HG02759 (cell line): ENCODE measurements at regions not wholly inside any gene's neighbourhood (a gene's known extent, or its start where the extent isn't known, plus 50 kb on each side); places are given as distances from the start of the nearest gene placed in this dataset.

ENCODE experiments used
- ATAC-seq: cut with Tn5 transposase; IDR thresholded peaks from one replicate; pipeline ENCODE4 v1.9.1; 2021; ENCODE audit warnings: mild to moderate bottlenecking, moderate library complexity; ENCODE audit not compliant: unreplicated experiment

- no peak for ATAC-seq
Measured at GRCh38 chr4:128364565-128364964, 77.0 kb upstream of the PGRMC2 start.

- ATAC-seq = no peak
Measured at GRCh38 chr4:128363966-128364365, 76.4 kb upstream of the PGRMC2 start.

- ATAC-seq = no peak
Measured at GRCh38 chr4:128362760-128363159, 75.1 kb upstream of the PGRMC2 start.

- no peak for ATAC-seq
Measured at GRCh38 chr4:128359422-128359821, 71.8 kb upstream of the PGRMC2 start.

GRCh38 chr4:128358913-128359279 lies 71.3 kb upstream of the PGRMC2 start:
- ATAC-seq = no peak

GRCh38 chr4:128358231-128358912 lies 70.8 kb upstream of the PGRMC2 start:
- no peak for ATAC-seq

GRCh38 chr4:128357286-128357685 lies 69.7 kb upstream of the PGRMC2 start:
- no peak for ATAC-seq

GRCh38 chr4:128355305-128355704 lies 67.7 kb upstream of the PGRMC2 start:
- peak; percentile 70 for ATAC-seq

GRCh38 chr4:128354205-128354821 lies 66.7 kb upstream of the PGRMC2 start:
- no peak for ATAC-seq

- ATAC-seq = no peak
Measured at GRCh38 chr4:128353791-128354190, 66.2 kb upstream of the PGRMC2 start.

GRCh38 chr4:128351502-128351901 lies 63.9 kb upstream of the PGRMC2 start:
- no peak for ATAC-seq

GRCh38 chr4:128350449-128351045 lies 62.9 kb upstream of the PGRMC2 start:
- no peak for ATAC-seq

- ATAC-seq = no peak
Measured at GRCh38 chr4:128349921-128350320, 62.3 kb upstream of the PGRMC2 start.

GRCh38 chr4:128347930-128348660 lies 60.5 kb upstream of the PGRMC2 start:
- no peak for ATAC-seq

GRCh38 chr4:128347175-128347868 lies 59.7 kb upstream of the PGRMC2 start:
- ATAC-seq = no peak

- no peak for ATAC-seq
Measured at GRCh38 chr4:128346054-128346716, 58.6 kb upstream of the PGRMC2 start.

- ATAC-seq = no peak
Measured at GRCh38 chr4:128345650-128346049, 58.0 kb upstream of the PGRMC2 start.

- no peak for ATAC-seq
Measured at GRCh38 chr4:128342762-128343161, 55.1 kb upstream of the PGRMC2 start.

- ATAC-seq = no peak
Measured at GRCh38 chr4:128341634-128342033, 54.0 kb upstream of the PGRMC2 start.

- no peak for ATAC-seq
Measured at GRCh38 chr4:128338634-128339355, 51.2 kb upstream of the PGRMC2 start.
